Activated T-cell treated with anti-CD3 and anti-CD28 coated beads, Interleukin-2, amount 50 U/mL, for 48 hours (primary cell): ENCODE measurements at regions not wholly inside any gene's neighbourhood (a gene's known extent, or its start where the extent isn't known, plus 50 kb on each side); places are given as distances from the start of the nearest gene placed in this dataset.
"Not testable (repeated sequence)": the region's sequence is repeated elsewhere in the genome, so short reads cannot be mapped to it uniquely, and the experiment has no call there.

Experiments
- DNase-seq, 2 experiments: peaks; one replicate each; pipeline ENCODE4 v3.0.0-alpha.2; 2020

- no peak for DNase-seq
Measured at GRCh38 chr6:165770397-165771082, 107.5 kb upstream of the PDE10A start.

- DNase-seq, result no peak
Measured at GRCh38 chr6:165769884-165770283, 106.8 kb upstream of the PDE10A start.

- no peak for DNase-seq
Measured at GRCh38 chr6:165769401-165769800, 106.4 kb upstream of the PDE10A start.

GRCh38 chr6:165768961-165769360 lies 105.9 kb upstream of the PDE10A start:
- no peak for DNase-seq

GRCh38 chr6:165767228-165767627 lies 104.2 kb upstream of the PDE10A start:
- DNase-seq, result no peak

GRCh38 chr6:165766457-165766856 lies 103.4 kb upstream of the PDE10A start:
- no peak for DNase-seq

- DNase-seq, result no peak
Measured at GRCh38 chr6:165766026-165766425, 103.0 kb upstream of the PDE10A start.

- not testable (repeated sequence) for DNase-seq
Measured at GRCh38 chr6:165765256-165765655, 102.2 kb upstream of the PDE10A start.

- DNase-seq, result no peak
Measured at GRCh38 chr6:165762876-165763275, 99.8 kb upstream of the PDE10A start.

GRCh38 chr6:165762125-165762524 lies 99.1 kb upstream of the PDE10A start:
- no peak for DNase-seq

- DNase-seq, result no peak
Measured at GRCh38 chr6:165760803-165761185, 97.8 kb upstream of the PDE10A start.

- no peak for DNase-seq
Measured at GRCh38 chr6:165760126-165760802, 97.2 kb upstream of the PDE10A start.

- DNase-seq, result no peak
Measured at GRCh38 chr6:165758441-165758840, 95.4 kb upstream of the PDE10A start.

GRCh38 chr6:165755583-165755982 lies 92.5 kb upstream of the PDE10A start:
- no peak for DNase-seq

GRCh38 chr6:165753506-165753905 lies 90.5 kb upstream of the PDE10A start:
- no peak for DNase-seq

GRCh38 chr6:165752451-165752850 lies 89.4 kb upstream of the PDE10A start:
- no peak for DNase-seq

GRCh38 chr6:165751486-165751885 lies 88.4 kb upstream of the PDE10A start:
- DNase-seq, result no peak

GRCh38 chr6:165749163-165749562 lies 86.1 kb upstream of the PDE10A start:
- no peak for DNase-seq

- DNase-seq, result no peak
Measured at GRCh38 chr6:165748390-165748789, 85.3 kb upstream of the PDE10A start.

GRCh38 chr6:165747963-165748362 lies 84.9 kb upstream of the PDE10A start:
- no peak for DNase-seq

- DNase-seq, result no peak
Measured at GRCh38 chr6:165746331-165746730, 83.3 kb upstream of the PDE10A start.

GRCh38 chr6:165745492-165745891 lies 82.5 kb upstream of the PDE10A start:
- no peak for DNase-seq

GRCh38 chr6:165744555-165745228 lies 81.7 kb upstream of the PDE10A start:
- DNase-seq, result no peak

- DNase-seq, result no peak
Measured at GRCh38 chr6:165743366-165743898, 80.4 kb upstream of the PDE10A start.
